AG09309 (cell line): ENCODE measurements at regions not wholly inside any gene's neighbourhood (a gene's known extent, or its start where the extent isn't known, plus 50 kb on each side); places are given as distances from the start of the nearest gene placed in this dataset.

ENCODE experiments used
- DNase-seq: peaks from one replicate; pipeline ENCODE4 v3.0.0-alpha.2; 2010; ENCODE audit warnings: low read depth
- H3K4me3 ChIP-seq: 2 replicates; pipeline ENCODE4 v1.5.1; 2011; ENCODE audit warnings: mild to moderate bottlenecking, low read depth, low read length, moderate library complexity; ENCODE audit not compliant: control insufficient read depth
- TF ChIP-seq, protein P1 (sequence below): IDR thresholded peaks from 2 replicates; pipeline ENCODE4 v1.5.1; 2011; ENCODE audit warnings: mild to moderate bottlenecking, low read depth, low read length, inconsistent platforms; ENCODE audit not compliant: insufficient read depth, control insufficient read depth; ENCODE audit errors: missing control alignments

DNA sequence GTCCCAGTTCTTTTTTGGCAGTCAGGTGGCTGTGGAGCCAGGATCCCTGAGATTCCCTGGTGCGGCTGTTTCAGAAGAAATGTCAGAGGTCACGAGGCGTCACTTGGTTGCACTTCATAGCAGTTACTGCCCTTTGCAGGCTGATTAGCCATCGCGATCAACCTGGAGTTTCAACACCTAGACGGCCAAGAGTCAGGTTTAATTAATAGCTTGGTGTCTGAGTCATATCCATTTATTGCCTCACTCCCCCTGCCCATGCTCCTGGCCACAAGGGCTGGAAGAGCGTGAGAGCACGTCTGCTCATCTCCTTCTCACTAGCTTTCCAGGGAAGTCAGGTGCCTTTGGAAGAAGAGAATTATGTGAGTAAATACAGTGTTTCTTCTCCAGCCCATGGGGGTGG, 552.3 kb downstream of the TSN start:
- no peak overlapping the region for H3K4me3 ChIP-seq
- TF ChIP-seq, protein P1, sequence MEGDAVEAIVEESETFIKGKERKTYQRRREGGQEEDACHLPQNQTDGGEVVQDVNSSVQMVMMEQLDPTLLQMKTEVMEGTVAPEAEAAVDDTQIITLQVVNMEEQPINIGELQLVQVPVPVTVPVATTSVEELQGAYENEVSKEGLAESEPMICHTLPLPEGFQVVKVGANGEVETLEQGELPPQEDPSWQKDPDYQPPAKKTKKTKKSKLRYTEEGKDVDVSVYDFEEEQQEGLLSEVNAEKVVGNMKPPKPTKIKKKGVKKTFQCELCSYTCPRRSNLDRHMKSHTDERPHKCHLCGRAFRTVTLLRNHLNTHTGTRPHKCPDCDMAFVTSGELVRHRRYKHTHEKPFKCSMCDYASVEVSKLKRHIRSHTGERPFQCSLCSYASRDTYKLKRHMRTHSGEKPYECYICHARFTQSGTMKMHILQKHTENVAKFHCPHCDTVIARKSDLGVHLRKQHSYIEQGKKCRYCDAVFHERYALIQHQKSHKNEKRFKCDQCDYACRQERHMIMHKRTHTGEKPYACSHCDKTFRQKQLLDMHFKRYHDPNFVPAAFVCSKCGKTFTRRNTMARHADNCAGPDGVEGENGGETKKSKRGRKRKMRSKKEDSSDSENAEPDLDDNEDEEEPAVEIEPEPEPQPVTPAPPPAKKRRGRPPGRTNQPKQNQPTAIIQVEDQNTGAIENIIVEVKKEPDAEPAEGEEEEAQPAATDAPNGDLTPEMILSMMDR, result no peak
- no peak for DNase-seq

DNA sequence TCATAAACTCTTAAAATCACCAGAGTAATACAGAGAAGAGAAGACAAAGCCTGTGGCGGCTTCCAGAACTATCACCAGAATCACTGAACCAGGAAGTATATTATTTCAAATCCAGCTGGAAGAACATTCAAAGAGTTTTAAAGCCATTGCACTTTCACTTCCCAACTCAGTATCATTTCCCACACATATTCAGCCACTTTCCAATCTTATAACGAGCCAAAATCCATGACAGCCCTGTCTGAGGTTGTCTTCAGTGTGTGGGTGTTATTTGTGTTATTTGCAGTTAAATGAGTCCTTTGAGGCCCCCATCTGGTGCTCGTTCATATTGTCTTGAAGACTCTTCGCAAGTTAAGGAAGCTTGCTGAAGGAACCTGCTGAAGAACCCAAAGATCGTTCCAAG, 559.9 kb downstream of the TSN start:
- H3K4me3 ChIP-seq, result no peak overlapping the region
- no peak for DNase-seq
- TF ChIP-seq, protein P1, result no peak

DNA sequence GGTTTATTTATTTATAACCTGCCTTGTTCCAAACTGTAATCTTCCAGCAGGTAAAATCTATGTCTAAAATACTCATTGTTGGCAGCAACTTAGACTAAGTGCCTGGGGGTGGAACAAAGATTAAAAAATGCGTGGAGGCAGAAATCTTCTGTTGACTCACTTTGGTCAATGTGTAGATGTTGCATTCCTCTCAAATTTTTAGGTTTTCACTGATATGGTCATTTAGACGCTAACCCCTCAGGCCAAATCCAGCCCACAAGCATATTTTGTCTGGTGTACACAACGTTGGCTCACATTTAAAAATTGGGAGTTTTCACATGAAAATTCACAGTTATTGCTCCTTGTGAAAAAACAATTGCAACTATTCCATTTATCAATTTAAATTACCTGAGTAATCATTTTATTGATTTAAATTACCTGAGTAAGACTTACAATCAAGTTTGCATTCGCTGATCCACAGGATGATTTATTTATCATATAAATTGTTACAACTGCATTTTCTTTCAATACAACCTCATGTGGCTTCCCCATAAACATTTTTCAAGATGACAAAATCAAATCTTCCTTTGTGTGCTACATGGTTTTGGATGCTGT, 564.2 kb downstream of the TSN start:
- DNase-seq, result no peak
- TF ChIP-seq, protein P1, result no peak
- no peak overlapping the region for H3K4me3 ChIP-seq

DNA sequence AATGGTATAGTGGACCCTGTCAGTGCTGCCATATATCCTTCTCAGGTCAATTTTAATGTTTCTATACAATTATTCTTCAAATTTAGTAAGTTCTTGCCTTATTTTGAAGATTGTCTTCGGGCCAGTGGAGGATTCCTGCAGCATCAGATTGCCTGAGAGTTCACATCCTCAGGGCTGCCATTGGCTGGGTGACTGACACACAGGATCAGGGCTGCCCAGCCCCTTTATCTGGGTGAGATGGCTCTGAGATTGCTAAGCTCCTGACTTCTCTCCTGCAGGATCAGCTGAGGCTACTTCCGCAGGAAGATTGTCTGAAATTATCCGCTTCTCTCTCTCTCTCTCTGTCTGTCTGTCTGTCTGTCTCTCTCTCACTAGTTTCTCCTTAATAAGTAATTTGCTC, 567.4 kb downstream of the TSN start:
- H3K4me3 ChIP-seq, result no peak overlapping the region
- TF ChIP-seq, protein P1, result no peak
- no peak for DNase-seq

DNA sequence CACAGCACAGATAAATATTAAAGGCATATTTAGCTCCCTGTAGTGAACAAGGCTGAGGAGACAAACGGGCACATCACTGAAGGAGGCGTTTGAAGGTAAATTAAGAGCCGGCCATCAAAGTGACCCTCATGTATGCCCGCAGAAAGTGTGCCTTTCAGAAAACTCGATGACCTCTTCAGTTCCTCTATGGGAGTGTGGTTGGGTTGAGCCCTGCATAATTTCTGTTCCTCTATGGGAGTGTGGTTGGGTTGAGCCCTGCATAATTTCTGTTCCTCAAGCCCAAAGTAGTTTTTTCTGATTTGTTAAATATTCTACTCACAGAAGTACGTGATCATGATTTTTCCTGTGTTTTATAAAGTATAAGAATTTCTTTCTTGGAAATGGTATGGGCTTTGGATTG, 568.5 kb downstream of the TSN start:
- TF ChIP-seq, protein P1, result no peak
- DNase-seq, result no peak
- no peak overlapping the region for H3K4me3 ChIP-seq

DNA sequence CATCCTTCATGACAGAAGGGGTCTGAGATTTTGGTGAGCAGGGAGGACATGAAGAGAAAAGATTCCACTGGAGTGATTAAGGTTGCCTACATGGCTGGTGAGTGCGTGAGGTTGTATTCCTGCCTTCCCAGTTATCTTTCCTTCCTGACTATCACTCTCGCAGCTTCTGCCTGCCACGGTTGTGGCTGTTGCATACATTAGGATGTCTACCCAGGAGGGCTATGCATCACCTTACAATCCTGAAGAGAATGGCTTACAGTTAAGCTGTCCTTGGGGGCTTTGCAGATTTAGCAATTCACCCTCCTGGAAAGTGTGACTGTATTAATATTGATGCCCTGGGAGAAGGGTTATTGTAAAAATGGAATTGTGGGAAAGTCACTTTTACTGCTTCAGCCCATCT, 571.0 kb downstream of the TSN start:
- no peak for DNase-seq
- no peak overlapping the region for H3K4me3 ChIP-seq
- TF ChIP-seq, protein P1, result no peak

DNA sequence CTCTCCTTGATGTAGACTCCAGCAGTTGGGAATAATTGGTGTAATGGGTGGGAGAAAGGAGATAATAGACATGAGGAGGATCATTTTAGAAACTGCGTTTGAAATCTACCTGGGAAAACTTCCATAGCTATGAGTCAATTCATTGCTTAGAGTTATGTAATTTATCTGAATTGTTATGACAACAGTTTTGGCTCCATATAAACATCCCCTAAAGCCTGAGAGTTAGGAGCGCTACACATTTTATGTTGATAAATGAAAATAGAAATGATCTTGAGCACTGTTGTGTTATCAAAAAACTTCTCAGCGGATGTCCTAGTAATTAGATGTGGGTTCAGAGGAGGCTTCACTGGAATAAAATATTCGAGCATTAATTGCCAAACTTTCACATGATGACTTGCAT, 573.4 kb downstream of the TSN start:
- DNase-seq, result no peak
- TF ChIP-seq, protein P1, result no peak
- H3K4me3 ChIP-seq, result no peak overlapping the region
